Left hindlimb (tissue), 1 donor: ENCODE measurements at regions not wholly inside any gene's neighbourhood (a gene's known extent, or its start where the extent isn't known, plus 50 kb on each side); places are given as distances from the start of the nearest gene placed in this dataset.

Source experiments
- DNase-seq: peaks from one replicate; pipeline ENCODE4 v3.0.0-alpha.2; 2018

DNA sequence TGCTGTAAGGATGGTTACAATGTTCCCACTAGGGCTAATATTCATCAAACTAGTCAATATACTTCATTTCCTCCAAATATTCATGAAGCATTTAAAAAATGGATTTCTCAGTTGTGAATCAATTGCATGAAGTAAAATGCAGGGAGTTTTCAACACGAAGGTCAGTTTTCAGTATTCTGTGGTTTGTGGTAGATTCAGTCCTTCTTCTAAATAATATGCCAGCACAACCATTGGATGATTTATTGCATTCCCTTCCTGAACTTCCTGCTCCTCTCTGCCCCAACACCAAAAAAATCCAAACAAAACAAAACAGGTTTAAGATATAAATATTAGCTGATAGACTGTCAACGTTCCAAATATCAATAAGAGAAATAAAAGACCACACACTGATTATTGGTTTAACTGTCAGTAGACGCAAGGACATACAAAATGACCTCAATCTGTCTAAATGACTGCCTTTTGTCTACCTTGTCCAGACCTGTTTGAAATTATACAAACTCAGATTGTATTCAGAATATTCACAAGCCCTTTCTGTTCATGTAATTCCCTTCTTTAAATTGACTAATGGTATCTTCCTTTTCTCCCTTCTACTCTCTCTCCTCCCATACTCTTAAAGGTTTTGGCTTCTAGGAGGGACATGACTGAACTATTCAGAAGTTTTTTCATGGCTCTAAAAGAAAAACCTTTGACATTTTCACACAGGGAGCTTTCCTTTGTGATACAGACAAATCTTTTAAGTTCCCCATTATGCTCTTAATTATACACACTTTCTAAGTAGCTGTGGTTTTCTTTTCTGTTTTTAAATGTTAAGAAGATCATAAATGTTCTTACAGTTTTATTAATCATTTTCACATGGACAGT lies 92.6 kb upstream of the STT3B start:
- DNase-seq, result no peak

DNA sequence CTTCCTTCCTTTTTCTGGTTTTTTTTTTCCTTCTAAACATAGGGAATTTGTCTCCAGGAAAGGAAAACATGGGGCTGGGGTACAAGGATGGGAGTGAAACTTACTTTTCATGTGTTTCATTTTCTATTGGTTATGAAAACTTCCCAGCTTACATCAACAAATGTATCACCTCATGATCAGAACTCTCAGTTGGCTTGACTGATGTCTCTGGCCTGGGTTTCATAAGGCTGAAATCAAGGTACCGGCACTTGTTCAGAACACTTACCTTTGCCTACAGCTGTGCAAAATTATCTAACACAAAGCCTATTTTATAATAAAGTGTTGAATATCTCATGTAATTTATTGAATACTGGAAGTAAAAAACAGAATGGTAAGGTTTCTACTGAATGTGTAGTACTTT lies 91.8 kb upstream of the STT3B start:
- no peak for DNase-seq

DNA sequence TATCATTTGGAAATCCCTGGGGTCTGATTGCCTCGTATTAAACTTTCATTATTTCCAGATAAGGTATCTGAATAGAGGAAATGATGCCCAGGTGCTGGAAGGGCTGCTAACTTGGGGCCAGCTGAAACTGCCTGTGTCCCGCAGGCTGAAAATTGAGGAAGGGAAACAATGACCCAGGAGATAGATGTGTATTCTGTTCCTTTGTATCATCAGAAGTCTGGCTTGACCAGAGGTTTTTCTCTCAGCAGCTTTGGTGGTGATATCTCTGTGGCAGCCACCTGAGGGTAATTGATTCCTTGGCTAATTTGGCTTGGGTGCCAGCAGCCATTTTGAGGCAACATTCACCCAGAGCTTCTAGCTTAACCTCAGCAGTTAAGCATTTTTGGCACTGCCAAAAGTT lies 90.0 kb upstream of the STT3B start:
- DNase-seq, result no peak

DNA sequence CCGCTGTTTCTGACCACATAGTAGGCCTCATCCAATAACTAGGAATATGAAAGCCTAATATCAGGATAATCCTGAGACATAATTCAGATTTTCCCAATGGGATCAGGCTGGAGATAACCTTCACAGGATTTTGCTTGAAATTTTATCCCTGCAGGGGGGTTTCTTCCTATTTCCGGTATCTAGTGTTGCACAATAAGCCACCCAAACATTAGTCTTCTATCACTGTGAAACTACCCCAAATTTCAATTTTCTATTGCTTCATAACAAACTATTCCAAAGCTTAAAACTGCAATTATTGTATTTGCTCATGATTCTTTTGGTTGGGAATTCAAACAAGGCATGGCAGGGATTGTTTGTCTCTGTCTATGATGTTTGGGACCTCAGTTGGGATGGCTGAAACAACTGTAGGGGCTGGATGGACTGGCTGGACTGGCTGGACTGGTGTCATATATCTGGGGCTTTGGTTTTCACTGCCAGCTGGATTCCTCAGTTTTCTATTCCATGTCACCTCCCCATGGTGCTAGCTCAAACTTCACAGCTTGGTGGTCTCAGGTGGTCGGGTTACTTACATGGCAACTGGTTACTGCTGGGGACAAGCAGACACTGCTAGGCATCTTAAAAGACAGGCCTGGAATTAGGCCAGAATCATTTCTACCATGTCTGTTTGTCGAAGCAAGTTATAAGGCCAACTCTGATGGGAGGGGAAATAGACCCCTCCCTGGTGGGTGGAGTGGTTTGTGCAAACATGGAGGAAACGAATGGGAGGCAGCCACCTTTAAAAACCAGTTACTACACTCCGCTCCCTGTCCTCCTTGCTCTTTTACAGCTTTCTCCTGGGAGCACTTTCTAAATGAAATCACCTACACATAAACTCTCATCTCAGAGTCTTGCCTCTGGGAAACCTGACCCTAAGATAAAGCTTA lies 88.2 kb upstream of the STT3B start:
- no peak for DNase-seq

DNA sequence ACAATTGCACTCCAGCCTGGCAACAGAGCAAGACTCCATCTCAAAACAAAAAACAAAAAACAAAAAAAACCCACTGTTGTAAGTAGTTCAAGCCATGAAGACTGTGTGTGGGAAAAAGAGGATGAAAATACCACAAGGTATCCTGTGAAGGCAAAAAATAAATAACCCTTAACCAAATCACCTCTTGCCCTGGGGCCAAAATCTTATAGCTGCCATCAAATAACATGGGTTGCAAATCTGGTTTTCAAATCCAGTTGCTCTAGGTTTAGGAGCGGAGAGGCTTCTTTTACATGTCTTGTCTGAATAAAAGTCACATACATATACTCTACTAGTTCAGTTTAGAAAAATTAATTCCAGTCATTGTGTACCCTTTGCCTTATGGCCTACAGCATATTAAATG lies 87.0 kb upstream of the STT3B start:
- no peak for DNase-seq

DNA sequence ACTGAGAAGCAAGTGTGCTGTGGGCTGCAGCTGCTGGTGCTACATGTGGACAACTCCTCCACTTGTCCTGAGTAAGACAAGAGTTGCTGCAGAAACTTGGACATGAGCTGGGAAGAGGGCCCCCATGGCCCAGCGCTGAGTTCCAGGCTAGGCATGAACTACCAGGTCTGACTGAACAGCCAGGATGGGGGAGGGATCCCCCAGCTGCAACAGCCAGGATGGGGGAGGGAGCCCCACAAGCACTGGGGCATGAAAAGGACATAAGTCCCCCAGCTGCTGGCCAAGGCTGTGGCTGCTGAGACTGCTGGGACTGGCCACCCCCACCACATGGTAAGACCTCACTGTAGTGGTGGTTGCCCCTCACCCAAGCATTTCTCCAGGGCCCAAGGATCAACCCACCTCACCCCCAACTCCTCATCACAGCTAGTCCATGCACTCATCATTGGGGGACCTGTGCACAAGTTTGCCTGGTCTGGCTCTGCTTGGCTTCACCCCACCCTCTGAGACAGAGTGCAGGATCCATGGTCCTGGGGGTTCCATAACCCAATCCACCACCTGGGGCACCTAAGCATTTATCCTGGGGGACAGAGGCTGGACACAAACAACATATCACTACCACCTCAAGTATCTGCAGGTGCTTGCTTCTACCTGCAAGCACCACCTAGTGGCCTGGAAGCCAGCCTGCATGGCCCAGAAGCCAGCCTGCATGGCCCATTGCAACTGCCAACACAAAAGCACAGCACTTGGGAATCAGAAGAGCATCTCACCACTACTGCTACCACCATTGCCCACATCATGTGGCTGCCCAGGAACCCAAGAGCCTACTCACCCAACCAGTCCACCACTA lies 84.5 kb upstream of the STT3B start:
- DNase-seq, result no peak

DNA sequence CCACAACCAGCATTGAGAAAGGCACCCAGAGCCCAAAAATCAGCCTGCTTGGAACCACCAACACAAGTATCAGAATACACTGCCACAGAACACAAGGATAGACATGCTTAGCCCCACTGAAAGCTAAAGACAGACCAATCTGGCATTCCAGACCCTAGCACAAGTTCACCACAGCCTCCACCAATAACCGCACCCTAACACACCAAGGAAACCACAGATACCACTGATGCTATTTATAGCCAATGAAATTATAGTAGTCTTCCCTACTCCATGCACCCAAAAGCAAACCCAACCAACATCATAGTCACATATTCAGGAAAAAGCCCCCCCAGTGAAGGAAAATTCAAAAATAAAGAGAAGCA lies 83.9 kb upstream of the STT3B start:
- no peak for DNase-seq

DNA sequence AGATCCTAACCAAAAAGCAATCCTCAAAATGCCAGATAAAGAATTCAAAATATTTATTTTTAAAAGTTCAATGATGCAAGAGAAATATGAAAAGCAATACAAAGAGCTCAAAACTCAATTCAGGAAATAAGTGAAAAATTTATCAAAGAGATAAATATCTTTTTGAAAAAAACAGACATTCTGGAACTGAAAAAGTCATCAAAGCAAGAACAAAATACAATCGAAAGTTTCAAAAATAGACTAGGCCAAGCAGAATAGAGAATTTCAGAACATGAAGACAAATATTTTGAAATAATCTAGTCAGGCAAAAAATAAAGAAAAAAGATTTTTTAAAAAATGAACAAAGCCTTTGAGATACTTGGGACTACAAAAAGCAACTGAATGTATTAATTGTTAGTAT lies 83.4 kb upstream of the STT3B start:
- DNase-seq, result no peak

DNA sequence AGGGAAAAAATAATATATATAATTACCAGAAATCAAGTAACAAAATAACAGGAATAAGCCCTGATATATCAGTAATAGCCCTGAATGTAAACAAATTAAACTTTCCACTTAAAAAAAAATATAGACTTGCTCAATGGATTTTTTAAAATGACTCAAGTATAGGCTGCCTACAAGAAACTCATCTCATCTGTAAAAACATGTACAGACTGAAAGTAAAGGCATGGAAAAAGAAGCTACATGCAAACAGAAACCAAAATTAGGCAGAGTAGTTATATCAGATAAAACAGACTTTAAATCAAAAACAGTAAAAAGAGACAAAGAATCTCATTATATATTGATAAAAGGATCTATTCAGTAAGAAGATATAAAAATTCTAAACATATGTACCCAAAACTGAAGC lies 82.4 kb upstream of the STT3B start:
- DNase-seq, result no peak

DNA sequence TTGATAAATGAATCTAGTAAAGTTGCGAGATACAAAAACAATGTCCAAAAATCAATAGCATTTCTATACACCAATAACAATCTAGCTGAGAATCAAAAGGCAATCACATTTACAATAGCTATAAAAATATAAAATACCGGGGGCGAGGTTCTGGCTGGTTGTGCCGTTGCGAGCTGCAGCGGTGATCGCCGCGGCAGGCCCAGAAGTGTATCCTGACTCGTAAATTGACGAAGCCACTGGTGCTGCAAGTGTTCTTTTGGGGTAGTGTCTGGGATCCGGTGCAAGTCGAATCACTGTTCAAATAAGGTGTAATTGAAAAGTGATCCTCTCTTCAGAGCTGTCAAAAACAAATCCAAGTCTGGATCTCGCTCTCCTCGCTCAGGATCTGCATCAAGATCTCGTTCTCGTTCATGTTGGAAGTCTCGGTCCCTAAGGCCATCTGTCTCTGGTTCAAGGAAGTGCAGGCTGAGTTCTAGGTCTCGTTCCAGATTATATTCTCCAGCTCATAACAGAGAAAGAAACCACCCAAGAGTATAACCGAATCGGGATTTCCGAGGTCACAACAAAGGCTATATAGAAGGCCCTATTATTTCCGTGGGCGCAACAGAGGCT lies 80.1 kb upstream of the STT3B start:
- no peak for DNase-seq

DNA sequence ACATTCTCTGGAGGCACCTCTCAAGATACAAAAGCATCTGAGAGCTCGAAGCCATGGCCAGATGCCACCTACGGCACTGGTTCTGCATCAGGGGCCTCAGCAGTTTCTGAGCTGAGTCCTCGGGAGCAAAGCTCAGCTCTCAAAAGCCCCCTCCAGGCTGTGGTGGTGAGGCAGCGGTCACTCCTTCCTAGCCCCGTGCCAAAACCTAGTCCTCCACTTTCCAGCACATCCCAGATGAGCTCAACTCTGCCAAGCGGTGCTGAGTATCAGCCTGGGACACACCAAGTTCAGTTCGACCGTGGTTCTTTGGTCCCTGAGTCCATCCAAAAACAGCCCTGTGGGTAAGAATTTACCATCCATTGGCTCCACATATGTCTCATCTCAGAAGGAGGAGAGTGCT lies 79.3 kb upstream of the STT3B start:
- no peak for DNase-seq

DNA sequence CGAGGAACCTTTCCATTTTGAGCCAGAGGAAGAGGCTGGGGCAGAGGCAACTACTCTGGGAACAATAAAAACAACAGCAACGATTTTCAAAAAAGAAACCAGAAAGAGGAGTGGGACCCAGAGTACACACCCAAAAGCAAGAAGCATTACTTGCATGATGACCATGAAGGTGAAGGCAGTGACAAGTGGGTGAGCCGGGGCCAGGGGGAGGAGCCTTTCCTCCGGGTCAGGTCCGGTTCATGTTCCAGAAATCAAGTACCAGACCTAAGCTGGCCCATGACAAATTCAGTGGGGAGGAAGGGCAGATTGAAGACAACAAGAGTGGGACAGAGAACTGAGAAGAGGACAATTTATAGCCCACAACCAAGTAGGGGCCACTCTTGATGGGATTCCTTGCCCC lies 77.2 kb upstream of the STT3B start:
- no peak for DNase-seq

DNA sequence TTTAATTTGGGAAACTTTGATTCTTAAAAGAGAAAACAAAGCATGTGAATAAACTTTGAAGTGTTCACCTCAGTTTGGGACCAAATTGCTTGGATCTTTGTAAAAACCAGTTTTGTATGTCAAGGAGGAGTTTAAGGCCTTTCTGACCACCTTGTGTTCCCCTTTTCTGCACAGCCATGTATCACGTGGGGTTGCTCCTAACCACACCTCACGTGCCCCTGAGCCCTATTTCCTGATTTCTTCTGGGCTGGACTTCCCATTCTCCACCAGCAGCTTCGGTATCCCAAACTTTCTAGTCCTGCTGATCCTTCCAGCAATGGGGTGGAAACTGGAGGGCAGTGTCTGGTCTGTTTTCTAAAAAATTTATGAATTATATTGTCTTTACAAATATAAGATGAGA lies 76.4 kb upstream of the STT3B start:
- no peak for DNase-seq

DNA sequence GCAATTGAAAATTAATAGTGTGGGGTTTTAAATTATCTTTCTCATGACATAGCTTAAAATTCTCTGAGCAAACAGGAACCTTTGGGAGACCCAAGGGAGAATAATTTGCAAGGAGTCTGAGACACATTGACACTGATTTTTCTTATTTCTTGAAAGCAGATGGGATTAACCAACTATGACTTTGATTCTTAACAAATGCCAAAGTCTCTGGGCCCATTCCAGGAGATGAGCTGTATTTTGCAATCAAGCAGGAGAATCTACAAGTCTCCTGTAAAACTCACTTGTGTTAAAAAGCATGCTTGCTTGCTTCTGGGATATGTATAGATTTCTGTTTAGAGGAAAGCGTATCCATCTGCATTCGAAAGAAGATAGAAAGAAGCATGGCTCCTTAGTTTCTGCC lies 71.3 kb upstream of the STT3B start:
- DNase-seq, result no peak

DNA sequence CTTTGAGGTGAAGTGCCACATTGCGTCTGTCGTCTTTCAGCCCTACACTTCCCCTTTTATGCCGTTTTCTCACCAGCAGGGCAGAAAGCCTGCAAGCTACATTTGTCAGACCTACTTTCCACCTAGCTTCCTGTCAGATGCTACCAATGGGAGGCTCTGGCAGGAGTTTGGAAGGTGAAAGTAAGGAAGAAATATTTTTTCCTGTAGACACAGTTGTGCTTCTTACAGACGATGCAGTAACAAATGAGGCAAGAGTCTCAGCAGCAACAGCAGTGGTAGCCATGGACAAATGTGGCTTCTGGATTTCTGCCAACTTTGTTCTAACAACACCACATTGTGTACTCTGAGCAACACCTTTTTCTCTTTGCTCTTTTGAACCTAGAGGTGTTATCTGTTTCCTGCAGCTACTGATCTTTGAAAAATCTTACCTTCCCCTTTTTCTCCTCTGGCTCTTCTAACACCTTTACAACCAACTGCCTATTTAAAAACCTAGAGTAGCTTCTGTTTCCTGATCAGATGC lies 70.6 kb upstream of the STT3B start:
- no peak for DNase-seq

DNA sequence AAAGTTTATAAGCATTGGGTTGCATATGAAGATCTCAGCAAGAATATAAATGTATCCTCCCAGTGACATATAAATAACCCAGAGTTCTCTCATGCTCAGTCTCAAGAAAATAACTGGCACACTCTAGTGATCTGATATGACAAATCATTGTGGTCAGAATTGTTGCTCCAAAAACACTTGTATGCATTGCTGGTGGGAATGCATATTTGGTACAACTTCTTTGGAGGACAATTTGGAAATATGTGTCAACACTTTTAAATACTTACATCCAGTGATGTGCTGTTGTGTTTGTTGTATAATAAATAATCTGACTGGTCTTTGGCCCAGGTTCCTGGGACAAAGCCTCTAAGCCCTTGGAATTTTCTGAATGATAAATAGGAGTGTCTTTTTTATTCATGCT lies 66.7 kb upstream of the STT3B start:
- DNase-seq, result no peak

DNA sequence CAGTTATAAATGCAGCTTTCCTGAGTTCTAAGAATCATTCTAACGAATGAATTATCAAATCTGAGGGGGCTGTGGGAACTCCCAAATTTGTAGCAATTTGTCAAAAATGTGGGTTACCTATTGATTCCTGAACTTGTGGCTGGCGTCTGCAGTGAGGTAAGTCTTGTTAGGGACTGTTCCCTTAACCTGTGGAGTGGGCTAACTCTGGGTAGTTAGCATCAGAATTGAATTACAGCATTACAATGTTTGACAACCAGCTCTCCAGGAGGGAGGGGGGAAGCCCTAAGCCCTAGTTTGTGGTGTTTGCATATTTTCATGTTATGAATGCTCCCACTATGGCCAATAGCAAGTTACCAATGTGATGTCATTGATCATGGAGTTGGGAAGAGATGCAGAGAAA lies 65.9 kb upstream of the STT3B start:
- no peak for DNase-seq

DNA sequence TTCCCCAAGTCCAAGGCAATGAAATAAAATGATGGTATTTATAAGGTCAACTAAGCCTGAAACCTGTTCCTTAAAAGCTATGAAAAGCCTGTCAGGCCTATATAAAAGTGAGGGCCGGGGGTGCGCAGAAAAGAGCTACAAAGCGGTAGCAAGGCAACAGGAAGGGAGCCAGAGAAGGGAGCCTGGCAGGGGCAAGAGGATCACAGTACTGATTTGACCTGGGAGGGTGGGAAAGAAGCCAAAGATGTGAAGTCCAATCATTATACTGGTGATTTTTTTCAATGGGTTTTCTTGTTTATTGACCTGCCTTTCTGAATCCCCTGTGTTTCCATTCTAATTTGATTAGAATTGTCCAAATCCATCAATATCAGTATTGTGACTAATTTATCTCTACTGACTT lies 64.3 kb upstream of the STT3B start:
- DNase-seq, result no peak

DNA sequence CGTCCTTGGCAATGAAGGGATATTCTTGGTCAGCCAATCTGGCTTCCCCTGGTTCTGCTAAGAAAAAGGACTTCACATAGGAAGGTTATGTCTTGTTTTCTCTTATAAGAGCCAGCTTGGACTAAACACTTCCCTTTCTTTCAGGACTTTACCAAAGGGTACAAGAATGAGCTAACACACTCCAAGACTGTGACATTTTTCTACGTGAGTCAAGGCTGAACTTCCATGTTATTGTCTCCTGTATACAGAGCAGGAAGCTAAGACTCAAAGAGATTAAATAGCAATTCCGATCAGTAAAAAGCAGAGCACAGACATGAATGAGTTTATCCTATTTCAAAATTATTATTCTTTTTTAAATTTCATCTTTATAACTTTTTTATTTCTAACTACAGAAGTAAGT lies 63.3 kb upstream of the STT3B start:
- DNase-seq, result no peak

DNA sequence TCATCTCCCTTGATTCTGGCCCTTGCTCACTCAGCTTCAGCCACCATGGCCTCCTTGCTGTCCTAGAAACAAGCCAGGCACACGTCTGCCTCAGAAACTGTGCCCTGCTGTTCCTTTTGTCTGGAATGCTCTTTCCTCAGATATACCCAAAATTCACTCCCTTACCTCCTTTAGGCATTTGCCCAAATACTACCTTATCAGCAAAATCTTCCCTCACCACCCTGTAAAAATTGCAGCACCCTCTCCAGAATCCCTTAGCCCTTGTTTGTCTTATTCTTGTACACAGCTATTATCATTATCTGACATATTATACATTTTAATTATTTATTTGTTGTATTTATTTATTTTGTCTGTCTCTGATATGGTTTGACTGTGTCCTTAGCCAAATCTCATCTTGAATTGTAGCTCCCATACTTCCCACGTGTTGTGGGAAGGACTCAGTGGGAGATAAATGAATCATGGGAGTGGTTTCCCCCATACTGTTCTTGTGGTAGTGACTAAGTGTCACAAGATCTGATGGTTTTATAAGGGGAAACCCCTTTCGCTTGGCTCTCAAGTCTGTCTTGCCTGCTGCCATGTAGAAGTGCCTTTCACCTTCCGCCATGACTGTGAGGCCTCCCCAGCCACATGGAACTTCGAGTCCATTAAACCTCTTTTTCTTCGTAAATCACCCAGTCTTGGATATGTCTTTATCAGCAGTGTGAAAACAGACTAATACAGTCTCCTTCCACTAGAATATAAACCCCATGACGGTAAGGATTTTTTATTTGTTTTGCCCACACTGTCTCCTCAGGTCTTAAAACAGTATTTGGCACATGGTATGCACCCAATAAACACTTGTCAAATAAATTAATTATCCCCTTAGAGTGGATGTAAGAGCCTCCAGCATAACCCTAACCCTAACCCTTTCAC lies 60.0 kb upstream of the STT3B start:
- no peak for DNase-seq

DNA sequence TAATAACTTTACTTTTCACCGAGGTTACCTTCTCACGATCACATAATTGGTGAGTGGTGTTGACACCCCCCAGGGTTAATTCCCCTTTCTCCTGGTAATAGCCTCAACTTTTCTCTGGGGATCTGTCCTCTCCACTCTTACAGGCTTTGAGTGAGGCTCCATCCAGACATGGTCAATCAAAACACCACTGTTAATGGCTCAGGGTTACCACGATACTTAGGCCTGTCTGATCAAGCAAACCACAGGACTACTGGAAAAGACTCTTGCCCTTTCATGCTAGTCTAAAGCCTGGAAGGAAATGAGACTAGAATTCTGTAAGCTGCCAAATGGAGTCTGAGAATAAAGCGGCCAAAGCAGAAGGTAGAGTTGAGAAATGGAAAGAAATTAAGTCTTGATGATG lies 56.5 kb upstream of the STT3B start:
- no peak for DNase-seq

DNA sequence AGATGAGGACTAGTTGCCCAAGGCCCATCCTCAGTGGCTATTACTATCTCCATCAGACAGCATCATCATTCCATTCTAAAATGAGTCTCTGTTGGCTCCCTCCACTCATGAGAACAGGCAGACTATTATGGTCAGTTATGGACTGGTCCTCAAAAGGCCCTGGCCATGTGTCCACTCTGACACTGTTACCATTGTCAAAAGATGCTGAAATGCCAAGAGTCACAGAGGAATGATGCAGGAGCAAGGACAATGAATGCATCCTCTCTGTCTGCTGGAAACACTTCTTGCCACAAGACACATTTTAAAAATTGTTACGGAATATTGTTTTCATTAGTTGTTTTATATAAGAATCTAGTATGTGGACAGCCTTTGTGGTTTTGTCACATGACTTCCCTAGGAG lies 53.3 kb upstream of the STT3B start:
- DNase-seq, result no peak
